Neural progenitor cell (in vitro differentiated cells): ENCODE measurements at regions not wholly inside any gene's neighbourhood (a gene's known extent, or its start where the extent isn't known, plus 50 kb on each side); places are given as distances from the start of the nearest gene placed in this dataset.

ENCODE experiments used
- CTCF ChIP-seq: fragments of 200-600 bp; sonication (generic); IDR thresholded peaks from 2 replicates; pipeline ENCODE4 v1.5.1; 2017; ENCODE audit warnings: antibody characterized with exemption, mild to moderate bottlenecking
- EZH2 ChIP-seq: fragments of 200-600 bp; sonication (generic); IDR thresholded peaks from 2 replicates; pipeline ENCODE4 v1.6.1; 2017; ENCODE audit warnings: antibody characterized with exemption, mild to moderate bottlenecking, moderate library complexity
- EZH2phosphoT487 ChIP-seq: fragments of 200-600 bp; sonication (generic); IDR thresholded peaks from 2 replicates; pipeline ENCODE4 v1.6.1; 2017; ENCODE audit warnings: antibody characterized with exemption

GRCh38 chr4:41418444-41418843 lies 119.5 kb upstream of the LIMCH1 start:
- TF ChIP-seq CTCF (no peak), EZH2 (no peak), EZH2phosphoT487 (no peak)
